ENCODE measurements at regions not wholly inside any gene's neighbourhood (a gene's known extent, or its start where the extent isn't known, plus 50 kb on each side); places are given as distances from the start of the nearest gene placed in this dataset.
A peak's percentile ranks its signal among the peaks of the same experiment; 100 is the strongest.
"Not testable (repeated sequence)": the region's sequence is repeated elsewhere in the genome, so short reads cannot be mapped to it uniquely, and the experiment has no call there.

DNA sequence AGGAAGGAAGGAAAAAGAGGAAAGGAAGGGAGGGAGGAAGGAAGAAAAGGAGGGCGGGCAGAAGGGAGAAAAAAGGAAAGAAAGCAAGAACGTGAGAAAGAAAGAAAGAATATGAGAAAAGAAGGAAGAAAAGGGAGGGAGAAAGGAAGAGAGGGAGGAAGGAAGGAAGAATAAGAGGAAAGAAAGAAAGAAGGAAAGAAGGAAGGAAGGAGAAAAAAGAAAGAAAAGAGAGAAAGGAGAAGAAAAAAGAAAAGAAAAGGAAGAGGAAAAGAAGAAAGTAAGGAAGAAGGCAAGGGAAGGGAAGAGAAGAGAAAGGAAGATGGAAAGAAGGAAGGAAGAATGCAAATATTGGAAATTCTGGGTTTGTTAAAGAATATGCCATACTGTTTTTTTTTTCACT lies 1332.4 kb downstream of the TP53TG3F start:
- H3K27ac ChIP-seq (ENCODE audit: low read length in 2 of 2); CTCF ChIA-PET; H3K4me1 Mint-ChIP-seq; H3K36me3 ChIP-seq (replicated peaks in 1 of 2; ENCODE audit: control extremely low read depth in 1 of 2, control insufficient read depth in 1 of 2, extremely low read depth in 1 of 2, insufficient read depth in 2 of 2, low read length in 1 of 2); H3K4me3 Mint-ChIP-seq; H3K4me3 ChIP-seq (ENCODE audit: control extremely low read depth in 1 of 5, extremely low read depth in 1 of 5, insufficient read depth in 1 of 5, low read depth in 2 of 5, low read length in 4 of 5); H3K27me3 ChIP-seq (replicated peaks in 1 of 4; ENCODE audit: control extremely low read depth in 1 of 4, control insufficient read depth in 3 of 4, insufficient read depth in 4 of 4, low read length in 3 of 4); H2AFZ ChIP-seq (ENCODE audit: insufficient read depth, low read depth, low read length, poor library complexity, severe bottlenecking); H3K27ac Mint-ChIP-seq; H3K27me3 Mint-ChIP-seq; H3K9ac ChIP-seq (ENCODE audit: low read length); ATAC-seq (ENCODE audit: low read depth); H3K4me1 ChIP-seq (ENCODE audit: control insufficient read depth in 2 of 2, insufficient read depth in 2 of 2, low read length in 2 of 2); H3K9me3 ChIP-seq (ENCODE audit: control extremely low read depth in 1 of 3, control insufficient read depth in 2 of 3, insufficient read depth in 1 of 3, low read length in 2 of 3); DNase-seq; POLR2A ChIA-PET; H3K4me2 ChIP-seq (replicated peaks; ENCODE audit: low read depth, low read length, poor library complexity, severe bottlenecking); H3K79me2 ChIP-seq (ENCODE audit: control insufficient read depth, insufficient read depth, low read length); H4K20me1 ChIP-seq (ENCODE audit: control insufficient read depth, insufficient read depth, low read length, poor library complexity, severe bottlenecking); H3K9me3 Mint-ChIP-seq (ENCODE audit: insufficient read depth); intact Hi-C loops (cut with micrococcal nuclease): not testable (repeated sequence)
- peak; percentile 21 for TF ChIP-seq CTCF (IDR thresholded peaks at IDR 0.05)
- 43% methylated on average over 2 of the region's 2 CpGs for WGBS (ENCODE audit: insufficient coverage)

DNA sequence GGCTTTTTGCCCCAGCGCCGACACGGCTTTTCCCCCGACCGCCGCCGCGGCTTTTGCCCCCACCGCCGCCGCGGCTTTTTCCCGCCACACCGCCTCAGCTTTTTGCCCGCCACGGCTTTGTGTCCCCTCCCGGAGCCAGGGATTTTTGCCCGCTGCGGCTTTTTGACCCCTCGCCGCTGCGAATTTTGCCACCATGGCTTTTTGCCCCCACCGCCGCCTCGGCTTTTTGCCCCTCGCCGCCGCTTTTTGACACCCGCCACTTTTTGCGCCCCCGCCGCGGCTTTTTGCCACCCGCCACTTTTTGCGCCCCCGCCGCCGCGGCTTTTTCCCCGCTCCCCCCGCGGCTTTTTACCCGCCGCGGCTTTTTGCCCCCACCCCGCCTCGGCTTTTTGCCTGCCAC lies 1342.5 kb downstream of the TP53TG3F start:
- Histone ChIP-seq H3K9me3 (ENCODE audit: control extremely low read depth in 1 of 3, control insufficient read depth in 2 of 3, insufficient read depth in 1 of 3, low read length in 2 of 3) (peaks cover 0 to 26% (median 0%) of the 10 kb centered on the region in 3 donors), H3K4me2 (replicated peaks; ENCODE audit: low read depth, low read length, poor library complexity, severe bottlenecking) (no peak overlapping the region), H3K79me2 (ENCODE audit: control insufficient read depth, insufficient read depth, low read length) (no peaks in the 10 kb centered on the region), H3K4me1 (ENCODE audit: control insufficient read depth in 2 of 2, insufficient read depth in 2 of 2, low read length in 2 of 2) (no peaks in the 10 kb centered on the region), H3K4me3 (ENCODE audit: control extremely low read depth in 1 of 5, extremely low read depth in 1 of 5, insufficient read depth in 1 of 5, low read depth in 2 of 5, low read length in 4 of 5) (no peak overlapping the region), H3K27me3 (replicated peaks in 1 of 4; ENCODE audit: control extremely low read depth in 1 of 4, control insufficient read depth in 3 of 4, insufficient read depth in 4 of 4, low read length in 3 of 4) (no peaks in the 10 kb centered on the region), H4K20me1 (ENCODE audit: control insufficient read depth, insufficient read depth, low read length, poor library complexity, severe bottlenecking) (no peaks in the 10 kb centered on the region), H3K27ac (ENCODE audit: low read length in 2 of 2) (no peak overlapping the region), H3K9ac (ENCODE audit: low read length) (no peak overlapping the region), H3K36me3 (replicated peaks in 1 of 2; ENCODE audit: control extremely low read depth in 1 of 2, control insufficient read depth in 1 of 2, extremely low read depth in 1 of 2, insufficient read depth in 2 of 2, low read length in 1 of 2) (no peaks in the 10 kb centered on the region), H2AFZ (ENCODE audit: insufficient read depth, low read depth, low read length, poor library complexity, severe bottlenecking) (no peak overlapping the region)
- CTCF ChIA-PET: no interaction called here
- Mint-ChIP-seq H3K27me3 (no peaks in the 10 kb centered on the region), H3K9me3 (ENCODE audit: insufficient read depth) (peaks cover 4% of the 10 kb centered on the region), H3K4me1 (no peaks in the 10 kb centered on the region), H3K4me3 (no peak overlapping the region), H3K27ac (no peak overlapping the region)
- ATAC-seq (ENCODE audit: low read depth) (no peak), DNase-seq (no peak)
- intact Hi-C loops (cut with micrococcal nuclease): no loop called here
- TF ChIP-seq CTCF (IDR thresholded peaks at IDR 0.05): no peak
- TF ChIP-seq EZH2 (IDR thresholded peaks at IDR 0.05; ENCODE audit: borderline replicate concordance, insufficient read depth, low read depth, low read length, poor library complexity, severe bottlenecking): no peak
- POLR2A ChIA-PET: no interaction called here
- WGBS (ENCODE audit: insufficient coverage): 69% methylated on average over 43 of the region's 47 CpGs

Data from B cell (primary cell).